BE2C (cell line): ENCODE measurements at regions not wholly inside any gene's neighbourhood (a gene's known extent, or its start where the extent isn't known, plus 50 kb on each side); places are given as distances from the start of the nearest gene placed in this dataset.

Experiments
- DNase-seq: peaks from one replicate; pipeline ENCODE4 v3.0.0-alpha.2; 2020
- H3K27me3 ChIP-seq: fragments of 250-450 bp; sonication (Bioruptor Pico); 2 replicates; pipeline ENCODE4 v1.5.1; 2020; ENCODE audit warnings: mild to moderate bottlenecking
- H3K36me3 ChIP-seq: fragments of 250-450 bp; sonication (Bioruptor Pico); 2 replicates; pipeline ENCODE4 v1.5.1; 2020; ENCODE audit warnings: mild to moderate bottlenecking
- H3K4me1 ChIP-seq: fragments of 250-450 bp; sonication (Bioruptor Pico); 2 replicates; pipeline ENCODE4 v1.5.1; 2020
- H3K4me3 ChIP-seq: 2 replicates; pipeline ENCODE4 v1.5.1; 2011; ENCODE audit warnings: low read depth, low read length
- H3K9me3 ChIP-seq: fragments of 250-450 bp; sonication (Bioruptor Pico); 2 replicates; pipeline ENCODE4 v1.5.1; 2020
- TF ChIP-seq, protein P1 (sequence below): IDR thresholded peaks from 2 replicates; pipeline ENCODE4 v1.5.1; 2012; ENCODE audit warnings: mild to moderate bottlenecking, low read depth, low read length

DNA sequence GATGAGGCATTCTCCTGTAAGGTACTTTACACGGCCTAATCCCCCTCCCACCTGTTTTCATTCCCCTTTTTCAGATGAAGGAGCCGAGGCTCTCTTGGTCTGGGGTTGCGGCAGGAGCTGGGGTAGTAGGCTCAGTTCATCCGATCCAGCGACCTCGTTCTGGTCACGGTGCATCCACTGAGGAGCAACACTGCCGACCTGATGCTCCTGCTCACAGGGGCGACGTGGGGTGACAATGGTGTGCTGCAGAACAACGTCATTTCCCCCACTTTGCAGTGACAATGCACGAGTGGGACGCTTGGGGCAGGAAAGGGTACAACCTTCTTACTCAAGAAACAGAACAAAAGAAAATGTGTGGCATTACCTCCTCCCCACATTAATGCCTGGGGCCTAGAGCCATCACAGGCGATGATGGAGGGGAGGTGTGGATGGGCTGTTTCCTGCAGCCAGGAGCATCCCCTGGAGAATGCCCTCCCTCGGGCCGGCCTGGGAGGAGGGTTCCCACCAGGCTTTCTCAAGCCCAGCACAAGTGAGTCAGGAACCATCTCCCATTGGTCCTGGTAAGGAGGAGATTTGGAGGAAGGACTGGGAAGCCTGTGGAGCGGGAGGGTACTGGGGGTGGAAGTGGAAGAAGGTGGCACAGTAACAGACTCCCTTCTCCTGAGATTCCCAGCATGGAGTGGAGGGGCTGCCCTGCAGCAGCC, 125.6 kb downstream of the SPATA19 start:
- no peaks in the 10 kb centered on the region for H3K4me1 ChIP-seq
- no peaks in the 10 kb centered on the region for H3K36me3 ChIP-seq
- no peak overlapping the region for H3K4me3 ChIP-seq
- DNase-seq = no peak
- TF ChIP-seq, protein P1, sequence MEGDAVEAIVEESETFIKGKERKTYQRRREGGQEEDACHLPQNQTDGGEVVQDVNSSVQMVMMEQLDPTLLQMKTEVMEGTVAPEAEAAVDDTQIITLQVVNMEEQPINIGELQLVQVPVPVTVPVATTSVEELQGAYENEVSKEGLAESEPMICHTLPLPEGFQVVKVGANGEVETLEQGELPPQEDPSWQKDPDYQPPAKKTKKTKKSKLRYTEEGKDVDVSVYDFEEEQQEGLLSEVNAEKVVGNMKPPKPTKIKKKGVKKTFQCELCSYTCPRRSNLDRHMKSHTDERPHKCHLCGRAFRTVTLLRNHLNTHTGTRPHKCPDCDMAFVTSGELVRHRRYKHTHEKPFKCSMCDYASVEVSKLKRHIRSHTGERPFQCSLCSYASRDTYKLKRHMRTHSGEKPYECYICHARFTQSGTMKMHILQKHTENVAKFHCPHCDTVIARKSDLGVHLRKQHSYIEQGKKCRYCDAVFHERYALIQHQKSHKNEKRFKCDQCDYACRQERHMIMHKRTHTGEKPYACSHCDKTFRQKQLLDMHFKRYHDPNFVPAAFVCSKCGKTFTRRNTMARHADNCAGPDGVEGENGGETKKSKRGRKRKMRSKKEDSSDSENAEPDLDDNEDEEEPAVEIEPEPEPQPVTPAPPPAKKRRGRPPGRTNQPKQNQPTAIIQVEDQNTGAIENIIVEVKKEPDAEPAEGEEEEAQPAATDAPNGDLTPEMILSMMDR = no peak
- H3K27me3 ChIP-seq = peaks cover 30% of the 10 kb centered on the region
- no peaks in the 10 kb centered on the region for H3K9me3 ChIP-seq

DNA sequence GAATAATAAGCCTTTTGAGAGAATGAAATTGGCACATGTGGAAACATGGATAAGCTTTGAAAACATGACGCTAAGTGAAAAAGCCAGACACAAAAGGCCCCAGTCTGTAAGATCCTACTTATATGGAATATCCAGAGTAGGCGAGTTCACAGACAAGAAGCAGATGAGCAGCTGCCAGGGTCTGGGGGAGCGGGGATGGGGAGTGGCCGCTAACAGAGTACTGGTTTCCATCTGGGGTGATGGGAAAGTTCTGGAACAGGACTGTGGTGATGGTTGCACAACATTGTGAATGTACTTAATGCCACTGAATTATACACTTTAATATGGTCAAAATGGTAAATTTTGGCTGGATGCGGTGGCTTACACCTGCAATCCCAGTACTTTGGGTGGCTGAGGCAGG, 126.5 kb downstream of the SPATA19 start:
- DNase-seq = no peak
- Histone ChIP-seq H3K36me3 (no peaks in the 10 kb centered on the region), H3K9me3 (no peaks in the 10 kb centered on the region), H3K4me1 (no peaks in the 10 kb centered on the region), H3K4me3 (no peak overlapping the region), H3K27me3 (peaks cover 39% of the 10 kb centered on the region)
- TF ChIP-seq, protein P1 = no peak

DNA sequence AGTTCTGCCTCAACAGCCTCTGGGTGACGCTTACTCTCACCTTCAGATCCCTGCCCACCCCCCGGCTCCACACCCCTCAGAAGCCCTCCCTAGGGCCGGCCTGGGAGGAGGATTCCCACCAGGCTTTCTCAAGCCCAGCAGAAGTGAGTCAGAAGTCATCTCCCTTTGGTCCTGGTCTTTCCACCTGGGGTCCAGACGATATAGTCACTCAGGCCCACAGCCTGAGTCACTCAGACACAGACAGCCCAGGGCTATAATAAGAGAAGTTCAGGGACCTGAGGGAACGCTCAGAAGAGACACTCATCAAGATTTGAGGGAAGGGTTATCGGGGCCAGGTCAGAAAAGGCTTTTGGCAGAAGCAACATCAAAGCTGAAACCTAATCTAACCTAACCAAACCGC, 127.1 kb downstream of the SPATA19 start:
- no peak for DNase-seq
- H3K9me3 ChIP-seq = no peaks in the 10 kb centered on the region
- no peaks in the 10 kb centered on the region for H3K36me3 ChIP-seq
- peaks cover 45% of the 10 kb centered on the region for H3K27me3 ChIP-seq
- H3K4me3 ChIP-seq = no peak overlapping the region
- no peaks in the 10 kb centered on the region for H3K4me1 ChIP-seq
- TF ChIP-seq, protein P1 = no peak

DNA sequence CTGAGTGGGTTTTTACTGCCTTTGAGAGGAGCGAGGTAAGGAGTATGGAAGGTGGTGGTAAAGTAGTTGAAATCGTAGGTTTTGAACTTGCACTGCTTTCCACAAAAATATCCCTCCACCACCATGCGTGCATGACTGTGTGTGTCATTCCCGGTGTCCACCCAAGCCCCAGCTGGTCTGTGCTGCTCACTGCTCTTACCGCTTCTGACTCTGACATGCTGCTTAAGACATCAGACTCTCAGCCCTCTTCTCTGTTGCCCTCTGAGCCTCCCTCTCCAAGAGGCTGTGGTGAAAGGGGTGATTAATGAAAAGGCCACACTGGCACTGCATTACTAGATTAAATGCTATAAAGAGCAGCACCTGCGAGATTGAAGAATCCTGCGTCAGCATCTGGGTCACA, 128.7 kb downstream of the SPATA19 start:
- TF ChIP-seq, protein P1 = no peak

DNA sequence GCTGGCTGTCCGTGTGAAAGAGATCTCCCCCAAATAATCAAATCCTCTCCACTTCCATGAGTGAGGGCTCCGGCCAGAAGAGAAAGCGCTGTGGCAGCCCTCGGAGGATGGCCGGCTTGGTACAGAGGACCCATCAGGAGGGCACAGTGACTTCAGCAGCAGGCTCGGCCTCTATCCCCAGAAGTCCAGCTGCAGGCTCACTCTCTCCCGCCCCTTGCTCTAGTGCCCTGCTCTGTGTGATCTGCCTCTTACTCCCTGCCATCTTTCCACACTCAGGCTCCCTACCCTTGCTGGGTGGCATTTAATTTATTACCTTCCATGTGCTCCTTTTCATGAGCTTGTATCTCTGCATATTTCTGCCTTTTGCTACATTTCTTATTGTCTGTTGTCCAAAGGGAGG, 129.7 kb downstream of the SPATA19 start:
- Histone ChIP-seq H3K9me3 (no peaks in the 10 kb centered on the region), H3K4me3 (no peak overlapping the region), H3K4me1 (no peaks in the 10 kb centered on the region), H3K36me3 (no peaks in the 10 kb centered on the region), H3K27me3 (peaks cover 57% of the 10 kb centered on the region)
- TF ChIP-seq, protein P1 = no peak
- no peak for DNase-seq

More for the DNA sequence above, 128.7 kb downstream of the SPATA19 start:
- no peaks in the 10 kb centered on the region for H3K36me3 ChIP-seq
- no peak overlapping the region for H3K4me3 ChIP-seq
- DNase-seq = no peak
- H3K27me3 ChIP-seq = peaks cover 61% of the 10 kb centered on the region
- no peaks in the 10 kb centered on the region for H3K9me3 ChIP-seq
- H3K4me1 ChIP-seq = no peaks in the 10 kb centered on the region

DNA sequence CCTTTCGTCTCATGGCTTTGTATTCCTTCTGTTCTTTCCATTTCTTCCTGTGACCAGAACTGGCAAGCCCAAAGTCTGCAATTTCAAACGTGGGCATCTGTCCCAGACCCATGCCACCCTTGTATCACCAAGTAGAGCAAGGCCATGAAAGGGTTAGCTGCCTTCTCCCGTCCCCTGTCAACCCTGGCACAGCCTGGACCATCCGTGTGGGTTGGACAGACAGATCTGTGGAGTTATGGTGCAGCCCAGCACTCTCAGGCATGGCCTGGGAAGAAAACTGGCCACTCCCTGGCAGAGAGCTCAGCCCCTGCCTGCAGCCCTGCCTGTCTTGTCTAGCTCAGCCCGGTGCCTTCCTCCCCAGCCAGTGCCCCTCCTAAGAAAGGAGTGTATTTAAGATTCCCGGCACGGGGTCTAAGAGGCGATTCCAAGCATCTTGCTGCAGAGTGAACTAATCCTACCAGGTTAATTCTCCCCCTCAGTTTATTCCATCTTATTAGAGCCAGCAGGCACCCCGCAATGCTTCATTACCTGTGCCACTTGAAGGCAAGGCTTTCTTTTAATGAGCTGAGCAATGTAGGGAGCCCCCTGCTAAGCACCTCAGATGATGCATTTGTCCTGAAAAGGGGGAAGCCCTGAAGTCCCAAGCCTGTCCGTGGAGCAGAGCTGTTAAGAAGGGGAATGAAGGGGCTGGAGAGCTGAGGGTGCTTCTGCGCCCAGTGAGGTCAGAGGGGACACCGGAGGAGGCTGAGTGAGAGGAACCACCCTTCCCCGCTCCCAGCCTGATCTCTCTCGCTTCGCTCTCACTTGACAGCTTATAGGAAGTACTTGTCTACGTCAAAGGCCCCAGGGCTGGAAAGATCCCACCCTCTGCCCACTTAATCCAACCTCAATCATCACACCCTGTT, 130.6 kb downstream of the SPATA19 start:
- DNase-seq = no peak
- H3K9me3 ChIP-seq = no peaks in the 10 kb centered on the region

More for the DNA sequence above, 130.6 kb downstream of the SPATA19 start:
- Histone ChIP-seq H3K4me1 (no peaks in the 10 kb centered on the region), H3K36me3 (no peaks in the 10 kb centered on the region), H3K27me3 (peaks cover 57% of the 10 kb centered on the region), H3K4me3 (no peak overlapping the region)
- TF ChIP-seq, protein P1 = no peak
